HCT116 (cell line): ENCODE measurements at regions not wholly inside any gene's neighbourhood (a gene's known extent, or its start where the extent isn't known, plus 50 kb on each side); places are given as distances from the start of the nearest gene placed in this dataset.

ENCODE experiments used
- ATAC-seq: fragments of 200-7000 bp; cut with Tn5 transposase; 2 replicates; pipeline ENCODE4 v1.9.1; 2020; ENCODE audit warnings: mild to moderate bottlenecking, moderate library complexity
- BruUV-seq: library from RNA; stranded (reverse); fragments of 400-500 nt; replicated peaks from 2 replicates; lab custom pipeline; 2021; lab: Mats Ljungman, UMichigan
- CTCF ChIA-PET: fragments of 300-600 bp; sonication (Branson Sonifier 250); formaldehyde crosslinking; loops from one replicate; lab custom pipeline; 2021; ENCODE audit warnings: antibody characterized with exemption; lab: Charles Lee
- POLR2A ChIA-PET: fragments of 300-600, 350-600 bp; sonication (Branson Sonifier 250); formaldehyde crosslinking; loops from one replicate; lab custom pipeline; 2021; ENCODE audit warnings: antibody characterized with exemption; lab: Charles Lee
- RAD21 ChIA-PET, 2 experiments: fragments of 300-600 bp; sonication (Branson Sonifier 250); formaldehyde crosslinking; loops; one replicate each; lab custom pipeline; 2023; ENCODE audit warnings: low total read pairs in 2 of 2; ENCODE audit not compliant: uncharacterized antibody in 2 of 2, unreplicated experiment in 2 of 2, low non-redundant PET in 1 of 2; lab: Charles Lee
- DNase-seq: peaks from one replicate; pipeline ENCODE4 v3.0.0-alpha.2; 2010; ENCODE audit warnings: low read depth, low spot score
- H2AFZ ChIP-seq: fragments of 200-600 bp; shearing (Covaris generic), sonication (generic); 2 replicates; pipeline ENCODE4 v1.6.1; 2017; ENCODE audit warnings: low read depth, mixed run types, mixed read lengths, antibody characterized with exemption, low read length; ENCODE audit not compliant: poor library complexity, severe bottlenecking
- H3K27ac ChIP-seq: 2 replicates; pipeline ENCODE4 v1.5.1; 2012; ENCODE audit warnings: low read depth, low read length
- H3K27me3 ChIP-seq: fragments of 200-600 bp; sonication (generic); 2 replicates; pipeline ENCODE4 v1.6.1; 2016; ENCODE audit warnings: mixed run types, low read length, mixed read lengths; ENCODE audit not compliant: insufficient read depth
- H3K36me3 ChIP-seq, 2 experiments: fragments of 200-500 bp in 1 of 2; fragments of 200-600 bp in 1 of 2; sonication (Bioruptor generic) in 1 of 2; sonication (generic) in 1 of 2; 2 replicates each; pipeline versions ENCODE4 v1.5.1 to v1.6.1; 2014 to 2016; ENCODE audit warnings: low read length in 2 of 2, inconsistent platforms in 1 of 2, mixed read lengths in 1 of 2, mixed run types in 1 of 2; ENCODE audit not compliant: insufficient read depth in 2 of 2, control insufficient read depth in 1 of 2
- H3K4me1 ChIP-seq, 2 experiments: fragments of 200-600 bp in 1 of 2; sonication (generic) in 1 of 2; 2 replicates each; pipeline versions ENCODE4 v1.5.1 to v1.6.1; 2012 to 2017; ENCODE audit warnings: low read length in 2 of 2, inconsistent platforms in 1 of 2, mild to moderate bottlenecking in 1 of 2, mixed read lengths in 1 of 2, mixed run types in 1 of 2, moderate library complexity in 1 of 2; ENCODE audit not compliant: insufficient read depth in 2 of 2, control insufficient read depth in 1 of 2
- H3K4me2 ChIP-seq: fragments of 200-600 bp; sonication (generic); 2 replicates; pipeline ENCODE4 v1.6.1; 2017; ENCODE audit warnings: mixed run types, low read length, mixed read lengths
- H3K4me3 ChIP-seq, 2 experiments: fragments of 200-600 bp in 1 of 2; sonication (generic) in 1 of 2; replicated peaks in 1 of 2; 2 replicates each; pipeline ENCODE4 v1.5.1; 2011 to 2016; ENCODE audit warnings: low read length in 2 of 2, control low read depth in 1 of 2, low read depth in 1 of 2, mild to moderate bottlenecking in 1 of 2, mixed read lengths in 1 of 2, mixed run types in 1 of 2
- H3K79me2 ChIP-seq: fragments of 200-600 bp; sonication (generic); 2 replicates; pipeline ENCODE4 v1.6.1; 2017; ENCODE audit warnings: mild to moderate bottlenecking, mixed run types, low read length, moderate library complexity, mixed read lengths; ENCODE audit not compliant: insufficient read depth
- H3K9ac ChIP-seq: fragments of 200-600 bp; sonication (generic); 2 replicates; pipeline ENCODE4 v1.6.1; 2016; ENCODE audit warnings: low read length, mixed read lengths
- H3K9me2 ChIP-seq: fragments of 200-600 bp; sonication (generic), shearing (Covaris generic); 2 replicates; pipeline ENCODE4 v1.6.1; 2017; ENCODE audit warnings: mixed run types, mild to moderate bottlenecking, moderate library complexity; ENCODE audit not compliant: insufficient read depth
- H3K9me3 ChIP-seq, 2 experiments: fragments of 200-500 bp in 1 of 2; fragments of 200-600 bp in 1 of 2; sonication (Bioruptor generic) in 1 of 2; sonication (generic) in 1 of 2; 2 replicates each; pipeline ENCODE4 v1.6.1; 2014 to 2017; ENCODE audit warnings: low read length in 2 of 2, mixed read lengths in 2 of 2, inconsistent platforms in 1 of 2, low read depth in 1 of 2, mild to moderate bottlenecking in 1 of 2, mixed run types in 1 of 2, moderate library complexity in 1 of 2; ENCODE audit not compliant: control insufficient read depth in 1 of 2, insufficient read depth in 1 of 2
- H4K20me1 ChIP-seq: fragments of 200-600 bp; sonication (generic), shearing (Covaris generic); 2 replicates; pipeline ENCODE4 v1.6.1; 2017; ENCODE audit warnings: mixed run types, mild to moderate bottlenecking, moderate library complexity; ENCODE audit not compliant: insufficient read depth
- CBX3 ChIP-seq: IDR thresholded peaks from 2 replicates; pipeline ENCODE4 v1.6.1; 2012; ENCODE audit warnings: low read depth
- CEBPB ChIP-seq: IDR thresholded peaks from 2 replicates; pipeline ENCODE4 v1.6.1; 2012; ENCODE audit warnings: low read depth
- ELF1 ChIP-seq: IDR thresholded peaks from 2 replicates; pipeline ENCODE4 v1.6.1; 2012; ENCODE audit warnings: low read depth, borderline replicate concordance
- JUND ChIP-seq: IDR thresholded peaks from 2 replicates; pipeline ENCODE4 v1.6.1; 2012
- SP1 ChIP-seq: IDR thresholded peaks from 2 replicates; pipeline ENCODE4 v1.6.1; 2012; ENCODE audit warnings: low read depth
- intact Hi-C: fragments of 100-400 bp; cut with micrococcal nuclease; formaldehyde crosslinking; loops from 2 replicates; pipeline ENCODE4 v1.10.0; 2022
- TF ChIP-seq, protein P1 (sequence below), 3 experiments: fragments of 200-600 bp in 1 of 3; sonication (generic) in 1 of 3; IDR thresholded peaks in 2 of 3; conservative IDR thresholded peaks in 1 of 3; 2 replicates each; pipeline ENCODE4 v1.5.1; 2012 to 2017; ENCODE audit warnings: low read depth in 2 of 3, low read length in 2 of 3, antibody characterized with exemption in 1 of 3, borderline replicate concordance in 1 of 3, control low read depth in 1 of 3, mild to moderate bottlenecking in 1 of 3, mixed read lengths in 1 of 3, mixed run types in 1 of 3, moderate library complexity in 1 of 3; ENCODE audit not compliant: insufficient read depth in 1 of 3
- TF ChIP-seq, protein P2 (sequence below): IDR thresholded peaks from 2 replicates; pipeline ENCODE4 v1.6.1; 2012; ENCODE audit warnings: low read depth

- Histone ChIP-seq H3K9ac (no peak overlapping the region), H2AFZ (no peak overlapping the region), H3K36me3 (no peaks in the 10 kb centered on the region), H3K27me3 (no peaks in the 10 kb centered on the region), H3K4me2 (no peak overlapping the region), H3K79me2 (no peaks in the 10 kb centered on the region), H3K9me2 (no peaks in the 10 kb centered on the region), H3K4me1 (no peaks in the 10 kb centered on the region), H3K27ac (no peak overlapping the region), H3K4me3 (no peak overlapping the region), H3K9me3 (no peaks in the 10 kb centered on the region), H4K20me1 (no peaks in the 10 kb centered on the region)
- ChIA-PET CTCF (no interaction called here), RAD21 (no interaction called here), POLR2A (no interaction called here)
- TF ChIP-seq, protein P1, sequence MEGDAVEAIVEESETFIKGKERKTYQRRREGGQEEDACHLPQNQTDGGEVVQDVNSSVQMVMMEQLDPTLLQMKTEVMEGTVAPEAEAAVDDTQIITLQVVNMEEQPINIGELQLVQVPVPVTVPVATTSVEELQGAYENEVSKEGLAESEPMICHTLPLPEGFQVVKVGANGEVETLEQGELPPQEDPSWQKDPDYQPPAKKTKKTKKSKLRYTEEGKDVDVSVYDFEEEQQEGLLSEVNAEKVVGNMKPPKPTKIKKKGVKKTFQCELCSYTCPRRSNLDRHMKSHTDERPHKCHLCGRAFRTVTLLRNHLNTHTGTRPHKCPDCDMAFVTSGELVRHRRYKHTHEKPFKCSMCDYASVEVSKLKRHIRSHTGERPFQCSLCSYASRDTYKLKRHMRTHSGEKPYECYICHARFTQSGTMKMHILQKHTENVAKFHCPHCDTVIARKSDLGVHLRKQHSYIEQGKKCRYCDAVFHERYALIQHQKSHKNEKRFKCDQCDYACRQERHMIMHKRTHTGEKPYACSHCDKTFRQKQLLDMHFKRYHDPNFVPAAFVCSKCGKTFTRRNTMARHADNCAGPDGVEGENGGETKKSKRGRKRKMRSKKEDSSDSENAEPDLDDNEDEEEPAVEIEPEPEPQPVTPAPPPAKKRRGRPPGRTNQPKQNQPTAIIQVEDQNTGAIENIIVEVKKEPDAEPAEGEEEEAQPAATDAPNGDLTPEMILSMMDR (IDR thresholded peaks at IDR 0.05 in 2 of 3, conservative IDR thresholded peaks at IDR 0.05 in 1 of 3; ENCODE audit: borderline replicate concordance in 1 of 3, insufficient read depth in 1 of 3, low read depth in 2 of 3, low read length in 2 of 3): no peak
- TF ChIP-seq CBX3 (no peak), SP1 (no peak), JUND (no peak), CEBPB (no peak), ELF1 (no peak)
- TF ChIP-seq, protein P2, sequence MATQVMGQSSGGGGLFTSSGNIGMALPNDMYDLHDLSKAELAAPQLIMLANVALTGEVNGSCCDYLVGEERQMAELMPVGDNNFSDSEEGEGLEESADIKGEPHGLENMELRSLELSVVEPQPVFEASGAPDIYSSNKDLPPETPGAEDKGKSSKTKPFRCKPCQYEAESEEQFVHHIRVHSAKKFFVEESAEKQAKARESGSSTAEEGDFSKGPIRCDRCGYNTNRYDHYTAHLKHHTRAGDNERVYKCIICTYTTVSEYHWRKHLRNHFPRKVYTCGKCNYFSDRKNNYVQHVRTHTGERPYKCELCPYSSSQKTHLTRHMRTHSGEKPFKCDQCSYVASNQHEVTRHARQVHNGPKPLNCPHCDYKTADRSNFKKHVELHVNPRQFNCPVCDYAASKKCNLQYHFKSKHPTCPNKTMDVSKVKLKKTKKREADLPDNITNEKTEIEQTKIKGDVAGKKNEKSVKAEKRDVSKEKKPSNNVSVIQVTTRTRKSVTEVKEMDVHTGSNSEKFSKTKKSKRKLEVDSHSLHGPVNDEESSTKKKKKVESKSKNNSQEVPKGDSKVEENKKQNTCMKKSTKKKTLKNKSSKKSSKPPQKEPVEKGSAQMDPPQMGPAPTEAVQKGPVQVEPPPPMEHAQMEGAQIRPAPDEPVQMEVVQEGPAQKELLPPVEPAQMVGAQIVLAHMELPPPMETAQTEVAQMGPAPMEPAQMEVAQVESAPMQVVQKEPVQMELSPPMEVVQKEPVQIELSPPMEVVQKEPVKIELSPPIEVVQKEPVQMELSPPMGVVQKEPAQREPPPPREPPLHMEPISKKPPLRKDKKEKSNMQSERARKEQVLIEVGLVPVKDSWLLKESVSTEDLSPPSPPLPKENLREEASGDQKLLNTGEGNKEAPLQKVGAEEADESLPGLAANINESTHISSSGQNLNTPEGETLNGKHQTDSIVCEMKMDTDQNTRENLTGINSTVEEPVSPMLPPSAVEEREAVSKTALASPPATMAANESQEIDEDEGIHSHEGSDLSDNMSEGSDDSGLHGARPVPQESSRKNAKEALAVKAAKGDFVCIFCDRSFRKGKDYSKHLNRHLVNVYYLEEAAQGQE: no peak
- DNase-seq (no peak), ATAC-seq (no peak)
- intact Hi-C loops: no loop called here
- BruUV-seq: no TSS peak
Observed at GRCh38 chr10:131024259-131025131, 287.0 kb downstream of the TCERG1L start.
